ENCODE measurements at regions not wholly inside any gene's neighbourhood (a gene's known extent, or its start where the extent isn't known, plus 50 kb on each side); places are given as distances from the start of the nearest gene placed in this dataset.
A peak's percentile ranks its signal among the peaks of the same experiment; 100 is the strongest.

DNA sequence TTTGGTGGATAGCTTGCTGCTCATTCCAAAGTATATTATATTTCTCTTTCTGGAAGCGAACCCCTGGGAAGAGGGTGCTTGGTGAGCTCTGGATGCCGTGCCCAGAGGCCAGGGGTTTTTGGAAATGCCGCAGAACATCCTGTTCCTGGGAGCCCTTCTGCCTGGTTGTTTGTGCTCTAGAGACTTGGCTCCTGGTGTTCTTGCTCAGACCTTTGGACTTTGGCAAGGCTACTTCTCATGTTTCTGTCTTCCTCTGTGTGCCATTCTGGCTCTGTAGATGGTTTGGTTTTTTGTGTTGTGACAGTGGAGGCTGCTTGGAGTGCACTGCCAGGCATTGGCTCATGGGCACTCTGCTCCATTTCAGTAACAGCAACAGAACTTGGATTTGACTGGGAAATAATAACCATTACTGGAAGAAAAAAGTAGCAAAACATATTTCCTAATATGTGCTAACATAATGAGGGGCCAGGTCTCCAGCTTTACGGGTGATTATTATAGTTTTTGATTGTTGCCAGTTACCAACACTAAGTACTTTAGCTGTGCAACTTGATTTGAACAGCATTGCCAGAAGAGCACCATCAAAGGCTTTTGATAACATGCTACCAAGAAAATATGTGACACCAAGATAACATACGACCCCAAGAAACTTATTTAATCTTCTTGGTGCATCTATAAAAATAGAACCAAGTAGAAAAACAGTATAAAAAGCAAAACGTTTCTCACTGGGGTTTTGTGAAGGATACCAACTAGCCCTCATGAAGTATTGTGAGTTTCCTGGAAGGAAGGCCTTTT lies 94.2 kb downstream of the PCSK1 start:
- TF ChIP-seq POLR2AphosphoS5 (IDR thresholded peaks at IDR 0.05): peak; percentile 95
- TF ChIP-seq, protein P1, sequence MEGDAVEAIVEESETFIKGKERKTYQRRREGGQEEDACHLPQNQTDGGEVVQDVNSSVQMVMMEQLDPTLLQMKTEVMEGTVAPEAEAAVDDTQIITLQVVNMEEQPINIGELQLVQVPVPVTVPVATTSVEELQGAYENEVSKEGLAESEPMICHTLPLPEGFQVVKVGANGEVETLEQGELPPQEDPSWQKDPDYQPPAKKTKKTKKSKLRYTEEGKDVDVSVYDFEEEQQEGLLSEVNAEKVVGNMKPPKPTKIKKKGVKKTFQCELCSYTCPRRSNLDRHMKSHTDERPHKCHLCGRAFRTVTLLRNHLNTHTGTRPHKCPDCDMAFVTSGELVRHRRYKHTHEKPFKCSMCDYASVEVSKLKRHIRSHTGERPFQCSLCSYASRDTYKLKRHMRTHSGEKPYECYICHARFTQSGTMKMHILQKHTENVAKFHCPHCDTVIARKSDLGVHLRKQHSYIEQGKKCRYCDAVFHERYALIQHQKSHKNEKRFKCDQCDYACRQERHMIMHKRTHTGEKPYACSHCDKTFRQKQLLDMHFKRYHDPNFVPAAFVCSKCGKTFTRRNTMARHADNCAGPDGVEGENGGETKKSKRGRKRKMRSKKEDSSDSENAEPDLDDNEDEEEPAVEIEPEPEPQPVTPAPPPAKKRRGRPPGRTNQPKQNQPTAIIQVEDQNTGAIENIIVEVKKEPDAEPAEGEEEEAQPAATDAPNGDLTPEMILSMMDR (IDR thresholded peaks at IDR 0.05): no peak

All from gastroesophageal sphincter (tissue), 3 donors.